H1 (cell line): ENCODE measurements at regions not wholly inside any gene's neighbourhood (a gene's known extent, or its start where the extent isn't known, plus 50 kb on each side); places are given as distances from the start of the nearest gene placed in this dataset.

Experiments used
- CTCF ChIA-PET: fragments of 300-600 bp; sonication (Branson Sonifier 250); formaldehyde crosslinking; loops from one replicate; lab custom pipeline; 2021; ENCODE audit not compliant: partially characterized antibody; lab: Charles Lee
- POLR2A ChIA-PET: fragments of 300-600 bp; sonication (Branson Sonifier 250); formaldehyde crosslinking; loops from one replicate; lab custom pipeline; 2021; ENCODE audit warnings: inconsistent platforms; ENCODE audit not compliant: partially characterized antibody; lab: Charles Lee
- DNase-seq, 2 experiments: peaks; one replicate each; pipeline versions ENCODE4 v3.0.0 to v3.0.0-alpha.2; 2010 to 2022; ENCODE audit warnings: low spot score in 2 of 2, low read depth in 1 of 2, mixed read lengths in 1 of 2
- FAIRE-seq: peaks from 2 replicates; lab custom pipeline; 2011; peaks lifted over from hg19 to GRCh38; lab: Jason Lieb, UNC
- H2AFZ ChIP-seq: 2 replicates; pipeline ENCODE4 v1.8.1; 2012; ENCODE audit warnings: low read length, inconsistent platforms
- H2AK5ac ChIP-seq: 2 replicates; pipeline ENCODE4 v1.6.1; 2013; ENCODE audit warnings: low read depth, low read length
- H2BK120ac ChIP-seq: replicated peaks from 2 replicates; pipeline ENCODE3; 2013; ENCODE audit warnings: low read depth, low read length, inconsistent platforms
- H2BK12ac ChIP-seq: 2 replicates; pipeline ENCODE4 v1.6.1; 2013; ENCODE audit warnings: low read depth, low read length
- H2BK15ac ChIP-seq: 2 replicates; pipeline ENCODE4 v1.6.1; 2013; ENCODE audit warnings: low read length
- H2BK20ac ChIP-seq: 2 replicates; pipeline ENCODE4 v1.6.1; 2013; ENCODE audit warnings: low read length
- H2BK5ac ChIP-seq: 2 replicates; pipeline ENCODE4 v1.6.1; 2013; ENCODE audit warnings: low read depth, low read length
- H3K14ac ChIP-seq: 2 replicates; pipeline ENCODE4 v1.6.1; 2013; ENCODE audit warnings: inconsistent platforms; ENCODE audit not compliant: insufficient read length
- H3K18ac ChIP-seq: 2 replicates; pipeline ENCODE4 v1.6.1; 2013; ENCODE audit warnings: low read length; ENCODE audit errors: extremely low read depth
- H3K23ac ChIP-seq: 2 replicates; pipeline ENCODE4 v1.6.1; 2013; ENCODE audit warnings: inconsistent platforms; ENCODE audit not compliant: insufficient read length
- H3K23me2 ChIP-seq: 2 replicates; pipeline ENCODE4 v1.6.1; 2013; ENCODE audit warnings: low read depth, low read length
- H3K27ac ChIP-seq: 2 replicates; pipeline ENCODE4 v1.6.1; 2011; ENCODE audit warnings: low read depth, low read length, inconsistent platforms
- H3K27me3 ChIP-seq, 4 experiments: replicated peaks in 1 of 4; 1 replicate in 1 of 4; 2 replicates in 3 of 4; pipeline versions ENCODE4 v1.6.1 to v1.8.1; 2011 to 2013; ENCODE audit warnings: low read length in 3 of 4, mild to moderate bottlenecking in 3 of 4, inconsistent platforms in 2 of 4, mixed read lengths in 2 of 4, moderate library complexity in 1 of 4; ENCODE audit not compliant: control insufficient read depth in 3 of 4, insufficient read depth in 3 of 4; ENCODE audit errors: extremely low read depth in 1 of 4
- H3K36me3 ChIP-seq, 4 experiments: 2 replicates each; pipeline versions ENCODE4 v1.6.1 to v1.8.1; 2011 to 2013; ENCODE audit warnings: mild to moderate bottlenecking in 4 of 4, low read length in 3 of 4, moderate library complexity in 2 of 4, control low read depth in 1 of 4, inconsistent platforms in 1 of 4; ENCODE audit not compliant: insufficient read depth in 4 of 4, control insufficient read depth in 2 of 4
- H3K4ac ChIP-seq: replicated peaks from 2 replicates; pipeline ENCODE3; 2013; ENCODE audit warnings: low read length, low read depth, mixed read lengths, inconsistent platforms; ENCODE audit not compliant: insufficient read length
- H3K4me1 ChIP-seq, 4 experiments: replicated peaks in 1 of 4; 1 replicate in 1 of 4; 2 replicates in 3 of 4; pipeline versions ENCODE4 v1.6.1 to v1.8.1; 2011 to 2013; ENCODE audit warnings: low read length in 3 of 4, inconsistent platforms in 2 of 4, mixed read lengths in 1 of 4; ENCODE audit not compliant: insufficient read depth in 4 of 4, control insufficient read depth in 3 of 4
- H3K4me2 ChIP-seq, 2 experiments: 2 replicates each; pipeline versions ENCODE4 v1.6.1 to v1.8.1; 2011 to 2013; ENCODE audit warnings: low read depth in 2 of 2, low read length in 2 of 2, control low read depth in 1 of 2, inconsistent platforms in 1 of 2, mild to moderate bottlenecking in 1 of 2; ENCODE audit not compliant: insufficient read depth in 1 of 2
- H3K4me3 ChIP-seq, 4 experiments: fragments of 200-600, 300-600 bp in 1 of 4; sonication (generic), shearing (Covaris generic), sonication (Bioruptor Twin) in 1 of 4; 2 replicates each; pipeline versions ENCODE4 v1.5.1 to v1.8.1; 2011 to 2016; ENCODE audit warnings: low read length in 4 of 4, low read depth in 3 of 4, control low read depth in 2 of 4, inconsistent platforms in 2 of 4, mild to moderate bottlenecking in 2 of 4, mixed read lengths in 1 of 4, moderate library complexity in 1 of 4; ENCODE audit not compliant: insufficient read depth in 2 of 4; ENCODE audit errors: extremely low read depth in 1 of 4
- H3K56ac ChIP-seq: replicated peaks from 2 replicates; pipeline ENCODE3; 2013; ENCODE audit warnings: low read depth, mild to moderate bottlenecking, mixed read lengths, low read length, inconsistent platforms; ENCODE audit not compliant: insufficient read length
- H3K79me1 ChIP-seq: 2 replicates; pipeline ENCODE4 v1.6.1; 2013; ENCODE audit warnings: low read depth, low read length, control low read depth
- H3K79me2 ChIP-seq, 2 experiments: 2 replicates each; pipeline versions ENCODE4 v1.6.1 to v1.8.1; 2012 to 2013; ENCODE audit warnings: low read length in 2 of 2, mild to moderate bottlenecking in 2 of 2, inconsistent platforms in 1 of 2; ENCODE audit not compliant: insufficient read depth in 2 of 2, control insufficient read depth in 1 of 2
- H3K9ac ChIP-seq, 4 experiments: replicated peaks in 1 of 4; 1 replicate in 1 of 4; 2 replicates in 3 of 4; pipeline versions ENCODE4 v1.6.1 to v1.8.1; 2011 to 2013; ENCODE audit warnings: low read depth in 3 of 4, low read length in 3 of 4, control low read depth in 2 of 4, mild to moderate bottlenecking in 2 of 4, moderate library complexity in 2 of 4, inconsistent platforms in 1 of 4; ENCODE audit errors: extremely low read depth in 1 of 4
- H3K9me3 ChIP-seq, 2 experiments: 2 replicates each; pipeline versions ENCODE4 v1.6.1 to v1.8.1; 2012 to 2013; ENCODE audit warnings: mild to moderate bottlenecking in 2 of 2, moderate library complexity in 2 of 2, control low read depth in 1 of 2, inconsistent platforms in 1 of 2, low read depth in 1 of 2, low read length in 1 of 2, mixed read lengths in 1 of 2; ENCODE audit not compliant: insufficient read depth in 2 of 2
- H4K20me1 ChIP-seq, 2 experiments: replicated peaks in 1 of 2; 2 replicates each; pipeline versions ENCODE3 to v1.8.1; 2011 to 2013; ENCODE audit warnings: inconsistent platforms in 2 of 2, low read length in 2 of 2, mild to moderate bottlenecking in 1 of 2; ENCODE audit not compliant: insufficient read depth in 2 of 2, control insufficient read depth in 1 of 2
- H4K5ac ChIP-seq: 2 replicates; pipeline ENCODE4 v1.6.1; 2013; ENCODE audit warnings: low read length, low read depth, mixed read lengths, inconsistent platforms; ENCODE audit not compliant: insufficient read length
- H4K8ac ChIP-seq: 2 replicates; pipeline ENCODE4 v1.8.0; 2013; ENCODE audit warnings: mild to moderate bottlenecking, moderate library complexity, low read length, inconsistent platforms; ENCODE audit not compliant: insufficient read depth; ENCODE audit errors: extremely low read depth
- H4K91ac ChIP-seq: replicated peaks from 2 replicates; pipeline ENCODE3; 2013; ENCODE audit warnings: low read length, mixed read lengths, inconsistent platforms; ENCODE audit not compliant: insufficient read length
- WGBS, 2 experiments: shearing (Covaris generic) in 1 of 2; methylation state at CpG; one replicate each; pipeline versions ENCODE4 v1.1.6 to v1.1.7; 2013 to 2015; ENCODE audit warnings: low lambda C conversion rate in 2 of 2, mixed read lengths in 2 of 2, inconsistent platforms in 1 of 2, low coverage in 1 of 2, missing lambda C conversion rate in 1 of 2; ENCODE audit not compliant: insufficient replicate concordance in 2 of 2, insufficient coverage in 1 of 2, insufficient read length in 1 of 2; ENCODE audit errors: extremely low coverage in 1 of 2, missing lambda C conversion rate in 1 of 2; 5-methylcytosine and 5-hydroxymethylcytosine counted together

- Histone ChIP-seq H4K91ac (no peak overlapping the region), H2AFZ (no peak overlapping the region), H3K4ac (no peak overlapping the region), H3K23me2 (no peaks in the 10 kb centered on the region), H3K23ac (no peak overlapping the region), H4K20me1 (no peaks in the 10 kb centered on the region), H4K8ac (no peak overlapping the region), H2BK15ac (no peak overlapping the region), H3K27me3 (no peaks in the 10 kb centered on the region), H3K27ac (no peak overlapping the region), H2BK20ac (0 out of 2 replicates have a peak overlapping the region, but pooled peaks have one; percentile 82), H3K4me2 (no peak overlapping the region), H3K9me3 (no peaks in the 10 kb centered on the region), H3K36me3 (no peaks in the 10 kb centered on the region), H4K5ac (no peak overlapping the region), H3K9ac (no peak overlapping the region), H3K79me1 (no peaks in the 10 kb centered on the region), H3K79me2 (no peaks in the 10 kb centered on the region), H2BK12ac (no peak overlapping the region), H3K4me1 (peaks cover 0 to 2% (median 0%) of the 10 kb centered on the region in 4 experiments; a peak in 2 of 7 replicates), H3K14ac (no peak overlapping the region), H3K56ac (no peak overlapping the region), H2BK120ac (no peak overlapping the region), H2AK5ac (no peak overlapping the region), H3K4me3 (no peak overlapping the region), H3K18ac (no peak overlapping the region), H2BK5ac (no peak overlapping the region)
- FAIRE-seq (no peak), DNase-seq (no peak)
- POLR2A ChIA-PET = no interaction called here
- CTCF ChIA-PET = interaction anchor here (0.6 to 1.4 kb wide), 2 partner anchors 8 to 67 kb away, joined by 3 read pairs; no protein-coding TSS in a partner anchor
- WGBS, 2 experiments = 94% methylated on average over 4 of the region's 4 CpGs; no CpG with 5 or more reads in 1 of the 2 experiments
Measured at GRCh38 chr20:53848304-53848703, 222.1 kb downstream of the BCAS1 start.
